Left ventricle myocardium inferior (tissue), 1 donor: ENCODE measurements at regions not wholly inside any gene's neighbourhood (a gene's known extent, or its start where the extent isn't known, plus 50 kb on each side); places are given as distances from the start of the nearest gene placed in this dataset.

ENCODE experiments used
- DNase-seq: peaks from one replicate; pipeline ENCODE4 v3.0.0-alpha.2; 2020
- H3K27ac ChIP-seq: fragments of 200-600 bp; replicated peaks from 2 replicates; pipeline ENCODE4 v1.8.0; 2021
- H3K27me3 ChIP-seq: fragments of 200-600 bp; 2 replicates; pipeline ENCODE4 v1.8.0; 2021; ENCODE audit warnings: low read depth
- H3K36me3 ChIP-seq: fragments of 200-600 bp; 2 replicates; pipeline ENCODE4 v1.8.0; 2021
- H3K4me1 ChIP-seq: fragments of 200-600 bp; 2 replicates; pipeline ENCODE4 v1.8.0; 2021
- H3K4me3 ChIP-seq: fragments of 200-600 bp; 2 replicates; pipeline ENCODE4 v1.8.0; 2021; ENCODE audit warnings: mild to moderate bottlenecking, moderate library complexity
- H3K9me3 ChIP-seq: fragments of 200-600 bp; replicated peaks from 2 replicates; pipeline ENCODE4 v1.8.0; 2021
- intact Hi-C: fragments of 100-400 bp; cut with micrococcal nuclease; formaldehyde crosslinking; loops from one replicate; pipeline ENCODE4 v1.11.0; 2022
- TF ChIP-seq, protein P1 (sequence below): fragments of 200-600 bp; IDR thresholded peaks from 2 replicates; pipeline ENCODE4 v1.8.0; 2021; ENCODE audit warnings: antibody characterized with exemption, mild to moderate bottlenecking, borderline replicate concordance
- donor health status: DM: no; HTN: yes; CAD: no; lungs with severe emphysema.

DNA sequence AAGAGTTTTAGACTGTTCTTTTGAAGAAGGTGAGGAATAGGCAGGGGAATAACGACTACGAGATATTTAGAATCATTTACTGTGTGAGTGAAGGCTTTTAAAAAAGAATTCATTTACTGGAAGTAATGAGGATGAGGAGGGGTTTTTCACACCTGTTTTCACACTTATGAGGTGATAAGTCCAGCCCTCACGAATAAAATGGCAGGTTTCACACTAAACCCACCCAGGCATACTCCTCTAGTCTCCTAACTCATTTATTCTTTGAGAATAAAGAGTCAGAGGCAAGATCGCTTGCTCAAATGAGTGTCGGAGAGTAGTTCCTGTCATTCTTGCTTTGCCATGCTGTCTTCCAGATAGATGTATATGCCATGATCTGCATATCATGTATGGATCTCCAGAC is 79.0 kb upstream of the ZEB2 start:
- no peaks in the 10 kb centered on the region for H3K36me3 ChIP-seq
- no peaks in the 10 kb centered on the region for H3K9me3 ChIP-seq
- H3K4me3 ChIP-seq = no peak overlapping the region
- TF ChIP-seq, protein P1, sequence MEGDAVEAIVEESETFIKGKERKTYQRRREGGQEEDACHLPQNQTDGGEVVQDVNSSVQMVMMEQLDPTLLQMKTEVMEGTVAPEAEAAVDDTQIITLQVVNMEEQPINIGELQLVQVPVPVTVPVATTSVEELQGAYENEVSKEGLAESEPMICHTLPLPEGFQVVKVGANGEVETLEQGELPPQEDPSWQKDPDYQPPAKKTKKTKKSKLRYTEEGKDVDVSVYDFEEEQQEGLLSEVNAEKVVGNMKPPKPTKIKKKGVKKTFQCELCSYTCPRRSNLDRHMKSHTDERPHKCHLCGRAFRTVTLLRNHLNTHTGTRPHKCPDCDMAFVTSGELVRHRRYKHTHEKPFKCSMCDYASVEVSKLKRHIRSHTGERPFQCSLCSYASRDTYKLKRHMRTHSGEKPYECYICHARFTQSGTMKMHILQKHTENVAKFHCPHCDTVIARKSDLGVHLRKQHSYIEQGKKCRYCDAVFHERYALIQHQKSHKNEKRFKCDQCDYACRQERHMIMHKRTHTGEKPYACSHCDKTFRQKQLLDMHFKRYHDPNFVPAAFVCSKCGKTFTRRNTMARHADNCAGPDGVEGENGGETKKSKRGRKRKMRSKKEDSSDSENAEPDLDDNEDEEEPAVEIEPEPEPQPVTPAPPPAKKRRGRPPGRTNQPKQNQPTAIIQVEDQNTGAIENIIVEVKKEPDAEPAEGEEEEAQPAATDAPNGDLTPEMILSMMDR = no peak
- H3K4me1 ChIP-seq = peaks cover 9% of the 10 kb centered on the region
- intact Hi-C loops = no loop called here
- DNase-seq = no peak
- no peaks in the 10 kb centered on the region for H3K27me3 ChIP-seq
- no peak overlapping the region for H3K27ac ChIP-seq

DNA sequence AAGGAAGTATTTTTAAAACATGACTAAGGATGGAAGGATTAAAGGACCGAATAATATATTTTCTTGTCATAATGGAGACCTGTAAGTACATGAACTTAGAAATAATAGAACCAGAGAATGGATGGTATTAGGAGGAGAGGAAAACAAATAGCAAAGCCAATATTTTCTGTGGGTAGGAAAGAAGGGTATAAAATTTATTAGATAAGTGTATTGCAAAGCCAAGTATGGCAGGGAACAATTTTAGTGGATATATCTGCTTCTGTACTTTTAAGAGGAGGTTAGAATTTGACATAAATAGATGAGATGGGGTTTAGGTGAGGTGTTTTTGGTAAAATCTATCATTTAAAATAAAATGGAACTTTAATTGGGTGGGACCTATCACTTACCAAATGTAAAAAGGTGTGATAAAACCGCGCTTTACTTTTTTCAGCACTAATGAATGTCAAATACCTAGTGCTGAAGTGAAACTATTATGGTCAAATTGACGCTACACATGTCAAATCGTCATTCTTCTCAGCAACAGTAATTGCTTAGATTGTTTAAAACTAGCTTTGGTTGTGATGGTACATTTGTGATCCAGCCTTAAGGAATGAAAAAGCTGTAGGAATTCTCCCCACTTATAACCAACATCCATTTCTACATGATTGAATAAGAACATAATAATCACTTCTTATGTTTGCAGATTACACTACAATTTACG is 78.1 kb upstream of the ZEB2 start:
- no peaks in the 10 kb centered on the region for H3K36me3 ChIP-seq
- TF ChIP-seq, protein P1 = no peak

GRCh38 chr2:144597388-144597787 is 77.5 kb upstream of the ZEB2 start:
- intact Hi-C loops = no loop called here
- Histone ChIP-seq H3K4me1 (peaks cover 9% of the 10 kb centered on the region), H3K9me3 (no peaks in the 10 kb centered on the region), H3K4me3 (no peak overlapping the region), H3K27ac (no peak overlapping the region), H3K36me3 (no peaks in the 10 kb centered on the region), H3K27me3 (no peaks in the 10 kb centered on the region)
- TF ChIP-seq, protein P1 = no peak
- no peak for DNase-seq

More for the DNA sequence above, 78.1 kb upstream of the ZEB2 start:
- Histone ChIP-seq H3K9me3 (no peaks in the 10 kb centered on the region), H3K27me3 (no peaks in the 10 kb centered on the region), H3K4me1 (peaks cover 9% of the 10 kb centered on the region), H3K27ac (no peak overlapping the region), H3K4me3 (no peak overlapping the region)
- intact Hi-C loops = no loop called here
- DNase-seq = no peak

DNA sequence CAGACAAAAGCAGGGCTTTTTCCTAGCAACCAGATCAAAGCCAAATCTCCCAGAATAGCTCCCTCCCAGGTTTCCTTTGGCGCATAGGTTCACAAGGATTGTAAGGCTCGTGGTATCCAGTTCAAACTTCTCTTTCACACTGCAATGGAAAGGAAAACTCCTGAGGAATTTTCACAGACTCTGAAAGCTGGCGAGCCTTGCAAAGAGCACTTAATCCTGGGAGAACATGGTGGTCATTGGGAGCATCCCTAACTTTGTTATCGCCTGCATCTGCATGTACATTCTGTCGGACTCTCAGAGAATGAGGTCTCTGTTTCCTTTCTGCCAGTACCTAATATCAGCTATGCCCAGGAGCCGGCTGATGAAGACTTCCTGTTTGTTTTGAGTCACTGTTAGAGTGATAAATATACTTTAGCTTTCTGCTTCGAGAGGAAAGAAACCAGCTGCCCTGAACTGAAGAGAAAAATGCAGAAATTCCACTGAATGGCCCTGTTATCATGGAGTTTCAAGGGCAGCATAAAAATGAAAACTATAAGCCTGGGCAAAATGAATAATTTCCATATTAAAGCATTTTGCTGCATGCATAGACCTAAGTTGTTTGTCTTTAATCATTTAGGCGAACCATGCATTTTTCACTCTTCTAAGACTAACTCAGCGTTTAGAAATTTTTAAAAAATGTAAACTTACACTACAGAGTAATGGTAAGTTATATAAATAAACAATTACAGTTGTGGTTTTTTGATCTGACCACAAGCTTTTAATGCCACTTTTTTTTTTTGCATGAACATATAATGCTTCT is 76.4 kb upstream of the ZEB2 start:
- DNase-seq = no peak
- H3K27ac ChIP-seq = peak overlapping the region; percentile 9
- intact Hi-C loops = no loop called here
- TF ChIP-seq, protein P1 = no peak
- H3K4me1 ChIP-seq = peaks cover 9% of the 10 kb centered on the region
- H3K9me3 ChIP-seq = no peaks in the 10 kb centered on the region
- no peak overlapping the region for H3K4me3 ChIP-seq
- no peaks in the 10 kb centered on the region for H3K27me3 ChIP-seq
- H3K36me3 ChIP-seq = no peaks in the 10 kb centered on the region

DNA sequence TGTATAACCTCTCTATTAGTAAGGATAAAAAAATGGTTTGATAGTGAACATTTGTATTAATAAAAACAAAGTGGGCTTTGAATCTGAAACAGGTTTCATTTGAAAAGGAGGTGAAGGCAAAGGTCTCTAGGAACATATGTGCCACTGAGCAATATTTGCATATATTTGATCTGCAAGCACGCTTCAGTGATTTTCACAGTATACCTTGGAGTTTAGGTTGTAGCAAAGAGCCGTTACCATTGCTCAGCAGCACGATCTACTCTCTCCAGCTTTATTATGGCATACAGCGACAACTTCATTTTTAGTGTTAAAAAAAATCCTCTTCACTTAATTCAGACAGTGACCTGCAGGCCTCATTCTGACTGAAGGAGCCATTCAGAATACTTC is 75.8 kb upstream of the ZEB2 start:
- no peak for DNase-seq
- H3K4me3 ChIP-seq = no peak overlapping the region
- peak overlapping the region; percentile 9 for H3K27ac ChIP-seq
- no peaks in the 10 kb centered on the region for H3K36me3 ChIP-seq
- peaks cover 9% of the 10 kb centered on the region for H3K4me1 ChIP-seq
- intact Hi-C loops = no loop called here
- TF ChIP-seq, protein P1 = no peak
- no peaks in the 10 kb centered on the region for H3K27me3 ChIP-seq
- H3K9me3 ChIP-seq = no peaks in the 10 kb centered on the region
